ENCODE measurements at regions not wholly inside any gene's neighbourhood (a gene's known extent, or its start where the extent isn't known, plus 50 kb on each side); places are given as distances from the start of the nearest gene placed in this dataset.
A peak's percentile ranks its signal among the peaks of the same experiment; 100 is the strongest.
"Not testable (repeated sequence)": the region's sequence is repeated elsewhere in the genome, so short reads cannot be mapped to it uniquely, and the experiment has no call there.

DNA sequence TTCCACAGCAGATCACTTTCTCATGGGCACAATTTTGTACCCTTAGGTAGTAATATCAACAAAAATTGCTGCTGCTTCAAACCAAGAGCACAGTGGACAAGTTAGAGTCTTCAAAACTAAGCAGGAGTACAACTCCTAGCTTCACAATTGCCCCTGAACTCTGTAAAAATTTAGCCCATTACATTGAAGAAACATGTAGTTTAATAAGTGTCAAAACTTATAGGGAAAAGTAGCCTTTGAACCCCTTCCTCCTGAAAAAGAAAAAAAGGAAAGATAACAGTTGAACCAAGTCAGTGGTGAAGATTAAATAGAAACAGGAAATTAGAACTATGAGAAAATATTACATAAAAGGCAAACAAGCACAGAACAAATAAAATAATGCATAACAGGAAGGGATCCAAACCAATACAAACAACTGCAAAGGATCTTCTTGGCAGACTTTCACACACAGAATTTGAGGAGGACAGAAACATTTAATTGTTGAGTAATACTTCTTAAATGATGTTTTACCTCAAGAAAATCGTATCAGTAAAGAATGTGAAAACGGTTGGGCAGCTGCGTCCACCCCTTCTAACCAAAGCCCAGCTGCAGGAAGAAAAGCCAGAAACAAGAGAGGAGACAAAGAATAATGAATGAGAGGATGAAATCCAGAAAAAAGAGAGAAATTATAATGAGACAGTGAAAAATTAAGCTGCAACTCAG, 636.0 kb downstream of the NR2F1-AS1 start:
- DNase-seq: no peak

DNA sequence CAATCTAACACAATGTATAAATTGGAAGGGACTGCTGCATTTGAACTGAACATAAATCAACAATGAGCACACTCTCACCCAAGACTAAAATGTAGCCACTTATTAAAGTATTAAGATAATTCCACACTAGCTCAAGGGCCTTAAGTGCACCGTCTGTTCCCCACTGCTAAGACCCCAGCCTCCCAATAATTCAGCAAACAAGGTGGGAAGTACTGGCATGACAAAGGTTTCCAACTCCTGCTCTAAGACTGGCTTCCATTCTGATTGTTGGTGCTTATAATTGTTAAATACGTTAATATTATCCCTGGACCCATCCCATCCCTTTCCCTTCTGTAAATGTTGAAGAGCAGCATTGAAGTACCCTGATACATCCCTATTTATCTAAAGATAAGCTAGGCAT, 636.7 kb downstream of the NR2F1-AS1 start:
- DNase-seq: no peak

DNA sequence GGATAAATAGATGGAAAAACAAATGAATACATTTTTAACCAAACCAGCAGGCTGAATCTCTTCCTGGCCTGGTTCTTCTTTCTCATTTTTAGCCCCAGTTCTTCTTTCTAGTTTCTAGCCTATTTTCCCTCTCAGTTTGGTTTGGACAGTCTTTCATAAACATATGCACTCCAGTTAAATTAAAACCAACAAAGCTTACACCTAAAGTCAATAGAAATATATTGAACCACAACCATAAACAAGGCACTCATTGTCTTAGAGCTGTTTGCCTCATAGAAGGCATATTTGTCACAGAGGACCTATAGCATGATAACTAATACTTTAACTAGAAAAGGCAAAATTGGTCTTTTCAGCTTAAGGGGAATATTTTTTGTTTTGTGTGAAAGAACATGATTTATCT, 638.3 kb downstream of the NR2F1-AS1 start:
- no peak for DNase-seq

DNA sequence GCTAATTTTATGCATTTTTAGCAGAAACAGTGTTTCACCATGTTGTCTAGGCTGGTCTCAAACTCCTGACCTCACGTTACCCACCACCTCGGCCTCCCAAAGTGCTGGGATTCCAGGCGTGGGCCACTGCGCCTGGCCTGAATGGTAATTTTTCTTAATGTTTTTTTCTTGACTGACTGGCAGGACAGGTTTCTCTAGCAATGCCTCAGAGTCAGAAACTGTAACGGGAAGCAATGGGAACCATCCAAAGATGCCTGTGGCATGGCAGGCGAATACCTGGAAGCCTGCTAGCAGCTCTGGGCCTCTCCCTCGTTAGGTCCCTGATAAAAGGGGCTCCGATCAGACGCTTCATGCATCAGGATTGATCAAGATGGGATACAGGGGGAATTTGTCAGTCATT, 639.2 kb downstream of the NR2F1-AS1 start:
- no peak for DNase-seq

DNA sequence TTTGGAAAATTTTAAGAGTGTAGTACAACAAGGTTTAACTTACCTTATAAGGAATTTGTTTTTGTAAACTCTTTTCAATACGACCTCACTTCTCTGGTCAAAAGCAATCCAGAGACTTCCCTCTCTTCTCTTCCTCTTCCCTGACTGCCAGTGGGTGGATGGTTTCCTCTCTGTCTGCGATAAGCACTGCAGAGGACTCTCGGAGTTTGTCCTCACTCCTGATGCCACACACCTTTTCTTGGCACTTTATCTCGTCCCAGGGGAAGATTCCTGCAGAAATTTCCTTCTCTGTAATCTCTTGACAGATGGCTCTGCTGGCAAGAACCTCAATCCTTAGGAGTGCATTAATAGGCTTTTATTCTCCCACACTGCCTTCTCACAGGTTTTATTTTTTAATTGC, 641.6 kb downstream of the NR2F1-AS1 start:
- no peak for DNase-seq

DNA sequence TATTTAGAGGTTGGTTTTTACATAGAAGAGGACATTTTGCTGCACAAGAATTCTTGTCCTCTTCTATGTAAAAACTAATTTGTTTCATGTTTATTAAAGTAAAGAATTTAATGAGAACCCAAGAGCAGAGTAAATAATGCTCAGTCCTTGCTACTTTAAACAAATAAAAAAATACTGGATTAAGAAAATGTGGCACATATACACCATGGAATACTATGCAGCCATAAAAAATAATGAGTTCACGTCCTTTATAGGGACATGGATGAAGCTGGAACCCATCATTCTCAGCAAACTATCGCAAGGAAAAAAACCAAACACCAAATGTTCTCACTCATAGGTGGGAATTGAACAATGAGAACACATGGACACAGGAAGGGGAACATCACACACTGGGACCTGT, 643.6 kb downstream of the NR2F1-AS1 start:
- not testable (repeated sequence) for DNase-seq

DNA sequence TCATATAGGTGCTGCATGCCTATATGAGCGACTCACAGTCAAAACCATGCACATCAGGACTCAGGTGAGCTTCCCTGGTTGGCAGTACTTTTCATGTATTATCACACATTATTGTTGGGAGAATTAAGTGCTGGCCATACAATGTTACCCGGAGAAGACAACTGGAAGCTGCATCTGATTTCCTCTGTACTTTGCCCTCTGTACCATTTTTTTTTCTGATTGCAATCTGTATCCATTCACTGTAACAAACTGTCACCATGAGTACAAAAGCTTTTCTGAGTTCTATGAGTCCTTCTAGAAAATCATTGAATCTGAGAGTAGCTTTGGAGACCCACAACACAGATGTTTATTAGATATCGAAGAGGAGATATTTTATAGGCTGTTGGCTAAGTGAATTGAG, 651.0 kb downstream of the NR2F1-AS1 start:
- no peak for DNase-seq

DNA sequence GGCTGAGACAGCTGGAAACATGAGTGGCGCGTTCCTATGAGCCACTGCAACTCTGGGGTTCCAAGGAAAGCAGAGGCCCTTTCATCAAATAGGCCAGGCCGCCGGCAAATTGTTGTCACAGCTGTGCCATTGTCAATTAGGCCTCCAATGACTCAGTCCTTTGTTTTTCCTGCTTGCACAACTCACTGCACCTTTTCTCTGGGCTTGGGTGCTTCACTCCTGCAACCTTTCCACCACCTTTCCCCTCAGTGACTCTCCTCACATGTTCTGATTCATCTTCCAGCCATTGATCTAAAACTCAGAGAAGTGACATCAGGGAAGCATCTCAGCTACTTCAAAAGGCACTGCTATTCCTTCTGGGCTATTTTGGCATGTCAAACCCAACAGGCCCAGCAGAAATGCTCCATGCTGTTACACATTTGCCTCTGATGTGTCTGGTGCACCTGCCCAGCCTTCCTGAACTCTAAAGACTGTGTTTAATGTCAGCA, 653.7 kb downstream of the NR2F1-AS1 start:
- DNase-seq: peak in 13 of 56 donors; percentile 3 to 26 (median 11)

DNA sequence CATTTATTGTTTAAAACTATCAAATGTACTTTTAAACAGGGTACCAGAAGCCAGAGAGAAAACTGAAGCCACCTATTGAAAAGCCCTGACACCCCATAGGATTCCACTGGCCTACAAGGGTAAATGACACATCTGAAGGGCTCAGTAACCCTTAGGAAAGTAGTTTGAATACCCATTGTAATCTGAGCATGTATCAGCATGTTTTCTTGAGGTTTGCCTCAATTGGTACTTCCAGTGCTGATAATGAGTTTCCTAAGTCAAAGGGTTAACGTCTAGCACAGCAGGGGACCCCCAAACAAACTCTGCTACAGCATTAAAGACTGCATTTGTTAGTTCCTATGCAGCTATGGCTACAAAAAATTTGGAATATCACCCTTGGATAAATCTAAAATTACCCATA, 657.1 kb downstream of the NR2F1-AS1 start:
- no peak for DNase-seq

DNA sequence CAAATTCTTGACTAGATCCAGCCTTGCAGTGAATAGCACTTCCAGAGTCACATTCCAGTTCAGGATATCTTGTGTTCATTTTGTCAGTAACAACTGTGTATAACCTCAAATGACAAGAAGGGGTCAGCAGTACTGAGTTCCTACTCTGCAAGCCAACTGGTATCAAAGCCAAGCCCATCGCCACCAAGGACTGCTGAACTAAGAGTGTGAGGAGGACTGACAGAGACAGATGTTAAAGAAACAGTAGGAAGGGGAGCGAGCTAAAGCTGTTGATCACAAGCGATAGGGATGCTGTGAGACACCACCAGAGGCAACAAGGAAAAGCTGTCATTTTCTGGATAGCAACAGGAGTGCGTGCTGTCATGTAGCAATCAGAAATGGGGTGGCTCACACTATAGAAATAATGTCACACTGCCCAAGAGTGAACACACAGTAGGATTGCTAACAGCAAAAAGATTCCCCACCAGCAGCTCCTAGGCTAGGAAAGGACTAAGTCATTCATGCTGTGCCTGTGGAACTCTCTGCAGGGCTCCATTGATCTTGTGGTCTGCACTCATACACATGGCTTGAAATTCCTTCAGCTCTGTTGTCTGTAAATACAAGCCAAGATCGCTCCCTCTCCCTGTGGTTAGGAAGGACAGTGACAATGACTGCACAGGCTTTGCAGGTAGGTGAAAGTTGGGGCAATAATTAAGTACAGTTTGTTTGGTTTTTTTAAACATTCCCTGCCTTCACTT, 658.6 kb downstream of the NR2F1-AS1 start:
- no peak for DNase-seq

DNA sequence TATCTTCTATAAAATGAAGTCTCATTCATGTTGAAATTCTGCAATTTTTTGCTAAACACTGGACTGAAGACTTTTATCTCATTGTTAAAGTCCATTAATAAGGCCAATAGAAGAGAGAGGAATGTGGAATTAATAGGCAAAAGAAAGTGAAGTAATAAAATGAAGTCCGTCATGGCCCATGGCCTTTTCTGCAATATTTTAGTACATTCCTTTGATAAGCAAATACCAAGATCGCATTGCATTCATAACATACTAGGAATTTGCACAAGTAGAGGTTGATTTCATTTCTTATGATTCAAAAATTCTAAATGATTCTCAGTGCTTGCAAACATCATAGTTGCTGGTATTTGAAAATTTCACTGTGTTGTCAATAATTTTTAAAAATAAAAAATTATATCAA, 664.0 kb downstream of the NR2F1-AS1 start:
- no peak for DNase-seq

DNA sequence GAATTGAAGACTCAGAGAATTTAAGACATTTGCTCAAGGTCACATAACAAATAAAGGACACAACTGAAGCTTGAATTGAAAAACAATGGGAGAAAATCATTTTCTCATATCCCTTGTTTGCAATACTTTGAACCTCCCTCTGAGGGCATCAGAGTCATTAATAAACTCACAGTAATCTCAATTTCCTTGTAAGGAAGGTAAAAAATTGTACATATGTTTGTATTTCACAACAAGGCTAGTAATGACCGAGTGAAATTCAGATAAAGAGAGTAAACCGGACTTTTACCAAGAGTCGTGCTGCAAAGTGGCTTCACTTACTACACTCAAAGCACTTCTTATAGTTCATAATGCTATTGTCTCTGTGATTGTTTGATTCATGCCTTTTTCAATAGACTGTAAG, 665.0 kb downstream of the NR2F1-AS1 start:
- no peak for DNase-seq

DNA sequence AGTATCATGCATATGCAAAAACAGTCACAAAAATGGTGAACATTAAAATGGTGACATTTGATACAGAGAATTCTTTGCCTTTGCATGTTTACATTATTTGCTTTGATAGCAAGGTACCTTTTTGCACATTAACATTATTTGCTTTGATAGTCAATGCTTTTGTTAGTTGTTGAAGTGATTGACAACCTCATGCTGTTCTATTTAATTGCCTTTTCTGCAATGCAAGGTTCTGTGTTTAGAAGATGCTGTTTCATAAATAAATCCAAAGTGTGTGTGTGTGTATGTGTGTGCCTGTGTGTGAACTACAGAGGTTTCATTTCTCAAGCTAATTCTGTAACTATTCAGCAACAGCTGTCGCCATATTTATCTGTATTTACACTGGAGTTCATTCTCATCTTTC, 668.7 kb downstream of the NR2F1-AS1 start:
- no peak for DNase-seq

DNA sequence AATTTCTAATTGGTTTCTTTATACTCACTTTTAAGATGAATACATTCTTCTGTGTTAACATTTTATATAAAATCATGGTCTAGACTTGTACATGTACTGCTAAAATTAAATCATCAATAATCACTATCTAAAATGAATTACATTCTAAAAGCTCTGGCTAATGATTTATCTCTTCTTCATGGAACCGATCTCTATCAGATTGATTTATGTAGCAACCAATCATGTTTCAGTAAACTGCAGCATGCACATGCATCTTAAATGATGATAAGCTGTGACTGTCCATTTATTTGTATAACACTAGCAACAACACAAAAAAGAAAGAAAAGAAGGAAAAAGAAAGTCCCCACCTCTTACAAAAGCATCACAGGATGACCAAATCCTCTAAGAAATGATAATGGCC, 669.2 kb downstream of the NR2F1-AS1 start:
- DNase-seq: no peak

DNA sequence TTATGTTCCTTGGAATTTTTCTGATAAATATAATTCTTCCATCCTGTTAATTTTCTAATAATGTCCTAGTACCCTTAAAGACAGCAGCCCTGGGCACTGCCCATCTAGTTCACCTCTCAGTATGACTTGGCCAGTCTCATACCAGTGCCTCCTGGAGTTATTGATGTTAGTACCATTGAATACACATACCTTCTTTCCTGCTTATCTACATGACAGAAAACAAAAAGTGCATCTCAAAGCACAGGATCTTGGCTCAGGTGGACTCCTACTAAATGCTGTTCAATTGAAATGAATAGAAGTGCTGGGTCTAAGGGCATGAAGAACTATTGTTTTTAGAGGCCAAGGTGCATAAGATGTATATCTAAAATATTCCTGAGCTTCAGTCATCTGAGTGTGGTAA, 669.7 kb downstream of the NR2F1-AS1 start:
- DNase-seq: no peak

DNA sequence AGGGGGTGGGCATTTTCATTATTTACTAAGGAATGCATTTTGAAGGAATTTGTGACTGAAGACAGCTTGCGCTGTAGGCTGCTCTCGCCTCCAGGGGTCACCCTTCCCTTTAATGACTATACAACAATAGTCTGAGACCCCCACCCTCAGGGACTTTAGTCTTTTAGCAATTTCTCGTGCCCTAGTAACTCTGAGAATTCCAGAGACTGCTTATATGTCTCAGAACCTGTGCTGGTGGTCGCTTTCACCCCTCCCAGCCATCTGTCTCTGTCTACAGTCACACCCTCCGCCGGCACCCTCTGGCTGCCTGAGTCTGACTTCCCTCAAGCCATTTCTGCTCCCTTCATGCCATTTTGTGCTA, 671.4 kb downstream of the NR2F1-AS1 start:
- DNase-seq: peak in 7 of 56 donors; percentile 0 to 24 (median 1)

DNA sequence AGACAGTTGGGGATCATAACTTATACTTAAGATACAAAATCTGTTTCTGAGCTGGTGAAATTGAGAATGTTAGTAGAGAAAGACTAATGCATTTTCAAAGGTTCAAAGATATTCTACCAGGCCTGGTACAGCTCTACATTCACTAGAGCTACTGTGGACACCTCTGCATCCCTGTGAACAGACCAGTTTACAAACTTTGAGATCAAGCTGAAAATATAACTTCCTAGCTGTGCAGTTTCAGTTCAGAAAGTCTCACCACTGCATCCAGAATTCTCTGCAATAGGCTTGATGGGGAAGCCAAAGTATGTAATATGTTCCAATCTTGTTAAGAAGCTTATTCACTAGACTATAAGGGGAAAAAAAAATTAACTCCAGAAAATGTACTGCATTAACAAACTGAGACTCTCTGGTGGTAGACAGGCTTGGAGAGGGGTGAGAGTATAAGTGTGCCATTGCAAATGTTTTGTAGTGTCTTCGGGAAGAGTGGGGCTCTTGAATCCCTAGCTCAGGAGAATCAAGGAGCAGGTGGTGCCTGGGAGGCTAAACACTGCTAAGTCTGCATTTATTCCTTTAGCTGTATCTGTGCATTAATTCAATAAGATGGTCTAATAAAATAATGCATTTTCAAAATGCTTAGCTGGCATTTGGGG, 671.9 kb downstream of the NR2F1-AS1 start:
- DNase-seq: no peak

DNA sequence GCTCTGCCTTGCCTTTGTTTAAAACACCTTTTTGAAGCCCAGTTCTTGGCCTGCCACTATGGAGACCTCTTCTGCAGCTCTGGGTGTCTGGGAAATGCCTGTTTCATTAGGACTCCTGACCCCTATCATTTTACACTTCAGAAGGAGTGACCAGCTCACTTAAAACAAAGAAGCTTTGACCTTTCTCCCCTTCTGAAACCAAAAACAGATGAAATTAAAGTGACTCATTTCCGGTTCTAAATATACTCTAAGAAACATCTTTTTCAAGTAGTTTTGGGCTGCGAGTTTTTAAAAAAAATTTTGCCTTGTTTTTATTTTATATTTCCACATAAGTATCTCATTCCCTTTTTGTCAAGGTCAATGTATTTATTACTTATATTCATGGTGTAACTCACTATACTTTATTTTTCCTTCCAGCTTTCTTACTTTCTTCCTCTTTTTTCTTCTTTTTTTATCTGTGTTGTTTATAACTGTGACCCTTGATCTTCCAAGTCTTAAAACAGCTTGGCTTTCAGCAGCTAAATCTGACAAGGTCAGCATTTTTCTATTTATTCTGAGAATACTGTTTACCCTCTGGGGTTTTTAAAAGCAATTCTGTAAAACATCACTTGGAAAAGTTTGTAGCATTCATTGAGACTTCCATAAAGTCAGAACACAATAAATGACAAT, 672.9 kb downstream of the NR2F1-AS1 start:
- DNase-seq: no peak

DNA sequence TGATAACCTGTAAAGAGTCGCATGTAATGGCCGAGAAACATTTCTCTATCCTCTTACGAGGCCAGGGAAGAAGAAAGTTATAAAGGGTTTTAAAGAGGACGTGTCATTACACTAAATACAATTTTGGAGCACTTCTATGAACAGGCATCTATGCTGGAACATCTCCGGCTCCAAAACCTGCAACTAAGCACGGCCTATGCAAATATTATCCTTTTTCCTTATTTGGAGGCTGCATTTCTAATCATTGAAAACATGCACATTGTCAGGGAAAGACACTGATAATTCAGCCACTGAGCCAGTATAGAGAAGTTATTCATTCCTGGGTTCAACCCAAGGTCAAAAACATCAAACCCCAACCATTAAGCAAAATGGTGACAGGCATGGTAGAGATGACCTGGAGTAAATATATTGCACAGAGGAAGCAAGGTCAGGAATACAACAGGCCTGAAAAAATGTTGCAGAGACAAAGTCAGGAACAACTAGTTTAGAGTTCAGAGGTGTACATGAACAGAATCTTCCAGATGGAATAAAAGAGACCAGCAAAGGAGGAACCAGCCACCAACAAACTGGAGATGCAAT, 674.1 kb downstream of the NR2F1-AS1 start:
- no peak for DNase-seq

DNA sequence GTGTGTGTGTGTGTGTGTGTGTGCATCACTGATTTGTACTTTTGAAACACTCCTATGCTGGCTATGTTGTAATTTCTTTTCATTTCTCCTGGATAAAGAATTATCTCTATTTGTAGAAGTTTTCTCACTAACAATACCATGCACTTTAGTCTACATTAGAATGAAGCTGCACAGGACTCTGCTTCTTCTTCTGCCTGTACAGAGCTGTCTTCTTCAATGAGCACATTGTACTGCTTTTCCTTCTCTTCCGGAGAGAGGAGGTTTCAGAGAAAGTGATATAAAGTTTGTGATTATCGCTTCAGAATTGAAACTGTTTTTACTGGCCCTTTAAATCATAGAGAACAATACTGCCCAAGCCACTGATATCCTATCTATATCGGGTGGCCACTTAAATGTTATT, 677.0 kb downstream of the NR2F1-AS1 start:
- no peak for DNase-seq

DNA sequence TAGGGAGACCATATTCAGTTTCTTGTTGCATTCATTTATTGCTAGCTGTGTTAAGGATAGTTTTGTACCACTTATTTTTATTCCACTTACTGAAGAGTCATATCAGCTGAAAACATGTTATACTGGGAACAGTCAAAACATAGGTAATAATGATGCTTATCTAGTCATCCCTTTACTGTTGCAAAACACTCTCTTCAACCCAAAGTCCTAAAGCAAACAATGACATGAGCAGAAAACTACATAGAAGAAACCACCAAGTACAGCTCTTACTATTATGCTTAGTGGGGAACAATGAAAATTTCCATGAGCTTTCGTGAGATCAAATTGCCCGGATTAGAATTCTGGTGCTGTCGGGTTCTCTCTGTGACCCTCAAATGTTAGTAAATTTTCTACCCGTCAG, 681.4 kb downstream of the NR2F1-AS1 start:
- DNase-seq: no peak

DNA sequence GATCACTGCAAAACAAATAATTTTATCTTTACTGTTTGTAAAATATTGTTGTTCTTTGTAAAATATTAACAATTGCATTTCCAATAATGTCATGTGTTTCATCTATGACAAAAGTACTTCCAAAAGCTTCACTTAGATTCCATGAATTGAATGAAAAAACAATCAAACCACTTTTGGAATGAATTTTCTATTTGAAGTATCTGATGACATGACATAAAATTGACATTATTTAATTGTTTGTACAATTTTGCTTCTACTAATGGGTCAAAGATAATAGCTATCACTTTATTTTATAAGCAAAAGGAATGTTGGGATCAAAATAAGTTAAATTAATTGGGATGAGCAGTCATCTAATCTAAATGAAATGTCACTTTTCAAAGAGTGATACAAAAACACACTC, 684.3 kb downstream of the NR2F1-AS1 start:
- DNase-seq: no peak

All from amygdala (tissue), 56 donors.